GM23248 (cell line): ENCODE measurements at regions not wholly inside any gene's neighbourhood (a gene's known extent, or its start where the extent isn't known, plus 50 kb on each side); places are given as distances from the start of the nearest gene placed in this dataset.

ENCODE experiments used
- DNase-seq: peaks from one replicate; pipeline ENCODE4 v3.0.0-alpha.2; 2015
- H2AFZ ChIP-seq: fragments of 200-600 bp; sonication (generic); 2 replicates; pipeline ENCODE4 v1.6.1; 2016; ENCODE audit warnings: antibody characterized with exemption
- H3F3A ChIP-seq: fragments of 200-600 bp; sonication (generic); 2 replicates; pipeline ENCODE4 v1.6.1; 2016; ENCODE audit warnings: mild to moderate bottlenecking, antibody characterized with exemption, mixed run types; ENCODE audit not compliant: insufficient read depth
- H3K27ac ChIP-seq: fragments of 200-600 bp; sonication (generic); 2 replicates; pipeline ENCODE4 v1.5.1; 2016; ENCODE audit warnings: mild to moderate bottlenecking
- H3K27me3 ChIP-seq: fragments of 200-600 bp; sonication (generic); replicated peaks from 2 replicates; pipeline ENCODE4 v1.6.1; 2016; ENCODE audit warnings: mild to moderate bottlenecking; ENCODE audit not compliant: insufficient read depth
- H3K36me3 ChIP-seq: fragments of 200-600 bp; sonication (generic); 2 replicates; pipeline ENCODE4 v1.6.1; 2016; ENCODE audit warnings: low read depth, mild to moderate bottlenecking
- H3K4me1 ChIP-seq: fragments of 200-600 bp; sonication (generic); 2 replicates; pipeline ENCODE4 v1.6.1; 2016; ENCODE audit warnings: mild to moderate bottlenecking; ENCODE audit not compliant: insufficient read depth
- H3K4me2 ChIP-seq: fragments of 200-600 bp; sonication (generic); one replicate; pipeline ENCODE4 v1.6.1; 2016; ENCODE audit warnings: mild to moderate bottlenecking; ENCODE audit not compliant: unreplicated experiment
- H3K4me3 ChIP-seq: fragments of 200-600 bp; sonication (generic); 2 replicates; pipeline ENCODE4 v1.5.1; 2016; ENCODE audit warnings: mild to moderate bottlenecking
- H3K79me2 ChIP-seq: fragments of 200-600 bp; sonication (generic); 2 replicates; pipeline ENCODE4 v1.6.1; 2016; ENCODE audit warnings: mild to moderate bottlenecking; ENCODE audit not compliant: insufficient read depth
- H3K9ac ChIP-seq: fragments of 200-600 bp; sonication (generic); 2 replicates; pipeline ENCODE4 v1.6.1; 2016; ENCODE audit warnings: mild to moderate bottlenecking
- H3K9me2 ChIP-seq: fragments of 200-600 bp; sonication (generic); 2 replicates; pipeline ENCODE4 v1.6.1; 2016; ENCODE audit warnings: mixed run types, mild to moderate bottlenecking, moderate library complexity; ENCODE audit not compliant: insufficient read depth
- H3K9me3 ChIP-seq: fragments of 200-600 bp; sonication (generic); one replicate; pipeline ENCODE4 v1.6.1; 2017; ENCODE audit warnings: low read depth
- H4K20me1 ChIP-seq: fragments of 200-600 bp; sonication (generic); 2 replicates; pipeline ENCODE4 v1.6.0; 2016; ENCODE audit not compliant: insufficient read depth
- EZH2 ChIP-seq: fragments of 200-600 bp; sonication (generic); IDR thresholded peaks from 2 replicates; pipeline ENCODE4 v1.6.1; 2018; ENCODE audit warnings: antibody characterized with exemption, mild to moderate bottlenecking; ENCODE audit not compliant: insufficient read depth, poor library complexity, severe bottlenecking
- EZH2phosphoT487 ChIP-seq: fragments of 200-600 bp; sonication (generic); IDR thresholded peaks from 2 replicates; pipeline ENCODE4 v1.6.1; 2018; ENCODE audit warnings: antibody characterized with exemption, moderate library complexity, mild to moderate bottlenecking, low read depth; ENCODE audit not compliant: insufficient read depth
- WGBS, 2 experiments: methylation state at CpG; one replicate each; pipeline ENCODE4 v1.1.6; 2015 to 2017; ENCODE audit warnings: low lambda C conversion rate in 2 of 2, low coverage in 1 of 2; ENCODE audit errors: missing lambda C conversion rate in 2 of 2; 5-methylcytosine and 5-hydroxymethylcytosine counted together
- in situ Hi-C: fragments of 300-500 bp; cut with MboI; formaldehyde crosslinking; loops from 2 replicates; pipeline ENCODE4 v1.15.0; 2020

GRCh38 chr14:104502060-104502459, 77.5 kb upstream of the C14orf180 start:
- no peaks in the 10 kb centered on the region for H4K20me1 ChIP-seq
- H3K36me3 ChIP-seq, result no peaks in the 10 kb centered on the region
- in situ Hi-C loops, result no loop called here
- no peak for DNase-seq
- H2AFZ ChIP-seq, result no peak overlapping the region
- H3K27me3 ChIP-seq, result no peaks in the 10 kb centered on the region
- H3K9ac ChIP-seq, result no peak overlapping the region
- H3K4me3 ChIP-seq, result no peak overlapping the region
- H3K4me2 ChIP-seq, result no peak overlapping the region
- no peaks in the 10 kb centered on the region for H3F3A ChIP-seq
- H3K79me2 ChIP-seq, result no peaks in the 10 kb centered on the region
- 8 to 18% methylated on average over 1 of the region's 1 CpG for WGBS, 2 experiments
- H3K9me2 ChIP-seq, result no peaks in the 10 kb centered on the region
- no peak overlapping the region for H3K27ac ChIP-seq
- H3K4me1 ChIP-seq, result no peaks in the 10 kb centered on the region
- H3K9me3 ChIP-seq, result no peaks in the 10 kb centered on the region
- no peak for TF ChIP-seq EZH2
- no peak for TF ChIP-seq EZH2phosphoT487

GRCh38 chr14:104503691-104504090, 75.9 kb upstream of the C14orf180 start:
- Histone ChIP-seq H3K79me2 (no peaks in the 10 kb centered on the region), H4K20me1 (no peaks in the 10 kb centered on the region), H3K4me1 (no peaks in the 10 kb centered on the region), H3K36me3 (no peaks in the 10 kb centered on the region), H3K9me3 (no peaks in the 10 kb centered on the region), H3K9ac (no peak overlapping the region), H2AFZ (no peak overlapping the region), H3K4me3 (no peak overlapping the region), H3K4me2 (no peak overlapping the region), H3K9me2 (no peaks in the 10 kb centered on the region), H3K27ac (no peak overlapping the region), H3F3A (no peaks in the 10 kb centered on the region), H3K27me3 (no peaks in the 10 kb centered on the region)
- 21 to 22% methylated on average over 6 of the region's 6 CpGs for WGBS, 2 experiments
- TF ChIP-seq EZH2, result no peak
- TF ChIP-seq EZH2phosphoT487, result no peak
- in situ Hi-C loops, result no loop called here
- no peak for DNase-seq

- 22 to 30% methylated on average over 7 of the region's 7 CpGs for WGBS, 2 experiments
- no peaks in the 10 kb centered on the region for H3K36me3 ChIP-seq
- no peaks in the 10 kb centered on the region for H3K9me3 ChIP-seq
- no peak for DNase-seq
- no peak overlapping the region for H3K4me2 ChIP-seq
- in situ Hi-C loops, result no loop called here
- H4K20me1 ChIP-seq, result no peaks in the 10 kb centered on the region
- no peak overlapping the region for H3K9ac ChIP-seq
- H3K79me2 ChIP-seq, result no peaks in the 10 kb centered on the region
- TF ChIP-seq EZH2phosphoT487 (no peak), EZH2 (no peak)
- no peak overlapping the region for H3K27ac ChIP-seq
- H3K27me3 ChIP-seq, result no peaks in the 10 kb centered on the region
- no peak overlapping the region for H3K4me3 ChIP-seq
- H2AFZ ChIP-seq, result no peak overlapping the region
- no peaks in the 10 kb centered on the region for H3F3A ChIP-seq
- H3K9me2 ChIP-seq, result no peaks in the 10 kb centered on the region
- H3K4me1 ChIP-seq, result no peaks in the 10 kb centered on the region
These were observed 75.3 kb upstream of the C14orf180 start for GRCh38 chr14:104504172-104504735.

- Histone ChIP-seq H3K4me2 (no peak overlapping the region), H4K20me1 (no peaks in the 10 kb centered on the region), H3K36me3 (no peaks in the 10 kb centered on the region), H3K79me2 (no peaks in the 10 kb centered on the region), H3K9ac (no peak overlapping the region), H3K9me3 (no peaks in the 10 kb centered on the region), H3K27ac (no peak overlapping the region), H3K9me2 (no peaks in the 10 kb centered on the region), H3K4me1 (no peaks in the 10 kb centered on the region), H3F3A (no peaks in the 10 kb centered on the region), H3K4me3 (no peak overlapping the region), H2AFZ (no peak overlapping the region), H3K27me3 (no peaks in the 10 kb centered on the region)
- in situ Hi-C loops, result no loop called here
- DNase-seq, result no peak
- WGBS, 2 experiments, result 39 to 45% methylated on average over 28 of the region's 28 CpGs
- TF ChIP-seq EZH2phosphoT487 (no peak), EZH2 (no peak)
These were observed 74.2 kb upstream of the C14orf180 start for GRCh38 chr14:104505085-104506074.
